ENCODE measurements at regions not wholly inside any gene's neighbourhood (a gene's known extent, or its start where the extent isn't known, plus 50 kb on each side); places are given as distances from the start of the nearest gene placed in this dataset.

GRCh38 chr18:75656035-75656434 lies 228.5 kb upstream of the SMIM21 start (continued):
- TF ChIP-seq, protein P1, sequence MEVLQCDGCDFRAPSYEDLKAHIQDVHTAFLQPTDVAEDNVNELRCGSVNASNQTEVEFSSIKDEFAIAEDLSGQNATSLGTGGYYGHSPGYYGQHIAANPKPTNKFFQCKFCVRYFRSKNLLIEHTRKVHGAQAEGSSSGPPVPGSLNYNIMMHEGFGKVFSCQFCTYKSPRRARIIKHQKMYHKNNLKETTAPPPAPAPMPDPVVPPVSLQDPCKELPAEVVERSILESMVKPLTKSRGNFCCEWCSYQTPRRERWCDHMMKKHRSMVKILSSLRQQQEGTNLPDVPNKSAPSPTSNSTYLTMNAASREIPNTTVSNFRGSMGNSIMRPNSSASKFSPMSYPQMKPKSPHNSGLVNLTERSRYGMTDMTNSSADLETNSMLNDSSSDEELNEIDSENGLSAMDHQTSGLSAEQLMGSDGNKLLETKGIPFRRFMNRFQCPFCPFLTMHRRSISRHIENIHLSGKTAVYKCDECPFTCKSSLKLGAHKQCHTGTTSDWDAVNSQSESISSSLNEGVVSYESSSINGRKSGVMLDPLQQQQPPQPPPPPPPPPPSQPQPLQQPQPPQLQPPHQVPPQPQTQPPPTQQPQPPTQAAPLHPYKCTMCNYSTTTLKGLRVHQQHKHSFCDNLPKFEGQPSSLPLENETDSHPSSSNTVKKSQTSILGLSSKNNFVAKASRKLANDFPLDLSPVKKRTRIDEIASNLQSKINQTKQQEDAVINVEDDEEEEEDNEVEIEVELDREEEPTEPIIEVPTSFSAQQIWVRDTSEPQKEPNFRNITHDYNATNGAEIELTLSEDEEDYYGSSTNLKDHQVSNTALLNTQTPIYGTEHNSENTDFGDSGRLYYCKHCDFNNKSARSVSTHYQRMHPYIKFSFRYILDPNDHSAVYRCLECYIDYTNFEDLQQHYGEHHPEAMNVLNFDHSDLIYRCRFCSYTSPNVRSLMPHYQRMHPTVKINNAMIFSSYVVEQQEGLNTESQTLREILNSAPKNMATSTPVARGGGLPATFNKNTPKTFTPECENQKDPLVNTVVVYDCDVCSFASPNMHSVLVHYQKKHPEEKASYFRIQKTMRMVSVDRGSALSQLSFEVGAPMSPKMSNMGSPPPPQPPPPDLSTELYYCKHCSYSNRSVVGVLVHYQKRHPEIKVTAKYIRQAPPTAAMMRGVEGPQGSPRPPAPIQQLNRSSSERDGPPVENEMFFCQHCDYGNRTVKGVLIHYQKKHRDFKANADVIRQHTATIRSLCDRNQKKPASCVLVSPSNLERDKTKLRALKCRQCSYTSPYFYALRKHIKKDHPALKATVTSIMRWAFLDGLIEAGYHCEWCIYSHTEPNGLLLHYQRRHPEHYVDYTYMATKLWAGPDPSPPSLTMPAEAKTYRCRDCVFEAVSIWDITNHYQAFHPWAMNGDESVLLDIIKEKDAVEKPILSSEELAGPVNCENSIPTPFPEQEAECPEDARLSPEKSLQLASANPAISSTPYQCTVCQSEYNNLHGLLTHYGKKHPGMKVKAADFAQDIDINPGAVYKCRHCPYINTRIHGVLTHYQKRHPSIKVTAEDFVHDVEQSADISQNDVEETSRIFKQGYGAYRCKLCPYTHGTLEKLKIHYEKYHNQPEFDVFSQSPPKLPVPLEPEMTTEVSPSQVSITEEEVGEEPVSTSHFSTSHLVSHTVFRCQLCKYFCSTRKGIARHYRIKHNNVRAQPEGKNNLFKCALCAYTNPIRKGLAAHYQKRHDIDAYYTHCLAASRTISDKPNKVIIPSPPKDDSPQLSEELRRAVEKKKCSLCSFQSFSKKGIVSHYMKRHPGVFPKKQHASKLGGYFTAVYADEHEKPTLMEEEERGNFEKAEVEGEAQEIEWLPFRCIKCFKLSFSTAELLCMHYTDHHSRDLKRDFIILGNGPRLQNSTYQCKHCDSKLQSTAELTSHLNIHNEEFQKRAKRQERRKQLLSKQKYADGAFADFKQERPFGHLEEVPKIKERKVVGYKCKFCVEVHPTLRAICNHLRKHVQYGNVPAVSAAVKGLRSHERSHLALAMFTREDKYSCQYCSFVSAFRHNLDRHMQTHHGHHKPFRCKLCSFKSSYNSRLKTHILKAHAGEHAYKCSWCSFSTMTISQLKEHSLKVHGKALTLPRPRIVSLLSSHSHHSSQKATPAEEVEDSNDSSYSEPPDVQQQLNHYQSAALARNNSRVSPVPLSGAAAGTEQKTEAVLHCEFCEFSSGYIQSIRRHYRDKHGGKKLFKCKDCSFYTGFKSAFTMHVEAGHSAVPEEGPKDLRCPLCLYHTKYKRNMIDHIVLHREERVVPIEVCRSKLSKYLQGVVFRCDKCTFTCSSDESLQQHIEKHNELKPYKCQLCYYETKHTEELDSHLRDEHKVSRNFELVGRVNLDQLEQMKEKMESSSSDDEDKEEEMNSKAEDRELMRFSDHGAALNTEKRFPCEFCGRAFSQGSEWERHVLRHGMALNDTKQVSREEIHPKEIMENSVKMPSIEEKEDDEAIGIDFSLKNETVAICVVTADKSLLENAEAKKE (CRISPR knock-in tag; IDR thresholded peaks at IDR 0.05): peak; percentile 37; the same call in 1 of the 2 replicates
- TF ChIP-seq STAT1 (IDR thresholded peaks at IDR 0.05; ENCODE audit: unreplicated experiment) (no peak), EZH2phosphoT487 (IDR thresholded peaks at IDR 0.05; ENCODE audit: unreplicated experiment) (no peak), ZNF114 (CRISPR knock-in tag; IDR thresholded peaks at IDR 0.05) (no peak), CREB1 (CRISPR knock-in tag; IDR thresholded peaks at IDR 0.05; ENCODE audit: low read depth) (no peak), JUNB (IDR thresholded peaks at IDR 0.05; ENCODE audit: unreplicated experiment) (no peak)

GRCh38 chr18:75654851-75655751 lies 227.6 kb upstream of the SMIM21 start:
- peaks cover 34% of the 10 kb centered on the region for H3K4me1 Mint-ChIP-seq
- H3K9me2 ChIP-seq (ENCODE audit: insufficient read depth): peaks cover 9% of the 10 kb centered on the region
- H3F3A ChIP-seq (replicated peaks; ENCODE audit: low read depth): peaks cover 4% of the 10 kb centered on the region; the same call in 1 of the 2 replicates
- no peaks in the 10 kb centered on the region for H3K36me3 ChIP-seq (ENCODE audit: insufficient read depth)
- peak overlapping the region; percentile 71 for H3K4me2 ChIP-seq
- peak overlapping the region; percentile 53 for H2AFZ ChIP-seq
- DNase-seq (ENCODE audit: low spot score): peak; percentile 56
- no peak overlapping the region for H3K27ac Mint-ChIP-seq
- no peaks in the 10 kb centered on the region for H3K27me3 ChIP-seq (ENCODE audit: insufficient read depth)
- H3K9me3 Mint-ChIP-seq: peaks cover 6% of the 10 kb centered on the region
- peak; percentile 94 for ATAC-seq
- no peaks in the 10 kb centered on the region for H3K79me2 ChIP-seq (replicated peaks; ENCODE audit: insufficient read depth)
- H3K36me3 Mint-ChIP-seq (ENCODE audit: low read depth): peaks cover 6% of the 10 kb centered on the region; the same call in 2 of the 3 replicates
- H3K4me3 ChIP-seq: peak overlapping the region; percentile 31
- H3K4me3 Mint-ChIP-seq: peak overlapping the region; percentile 40
- peaks cover 26% of the 10 kb centered on the region for H3K4me1 ChIP-seq (ENCODE audit: insufficient read depth)
- H4K20me1 ChIP-seq (replicated peaks; ENCODE audit: insufficient read depth): no peaks in the 10 kb centered on the region
- H3K27ac ChIP-seq (ENCODE audit: low read depth): peak overlapping the region; percentile 7; the same call in 1 of the 2 replicates
- peaks cover 2% of the 10 kb centered on the region for H3K27me3 Mint-ChIP-seq (ENCODE audit: insufficient read depth, low read depth, poor library complexity)
- no peak for TF ChIP-seq ETS1 (IDR thresholded peaks at IDR 0.05)
- TF ChIP-seq POLR2AphosphoS5 (IDR thresholded peaks at IDR 0.05; ENCODE audit: low read depth): no peak
- no peak; the same call in 1 of the 2 replicates for TF ChIP-seq NANOG (IDR thresholded peaks at IDR 0.05; ENCODE audit: borderline replicate concordance)
- TF ChIP-seq STAT1 (IDR thresholded peaks at IDR 0.05; ENCODE audit: unreplicated experiment): no peak
- no peak for TF ChIP-seq ZNF114 (CRISPR knock-in tag; IDR thresholded peaks at IDR 0.05)
- TF ChIP-seq, protein P2, sequence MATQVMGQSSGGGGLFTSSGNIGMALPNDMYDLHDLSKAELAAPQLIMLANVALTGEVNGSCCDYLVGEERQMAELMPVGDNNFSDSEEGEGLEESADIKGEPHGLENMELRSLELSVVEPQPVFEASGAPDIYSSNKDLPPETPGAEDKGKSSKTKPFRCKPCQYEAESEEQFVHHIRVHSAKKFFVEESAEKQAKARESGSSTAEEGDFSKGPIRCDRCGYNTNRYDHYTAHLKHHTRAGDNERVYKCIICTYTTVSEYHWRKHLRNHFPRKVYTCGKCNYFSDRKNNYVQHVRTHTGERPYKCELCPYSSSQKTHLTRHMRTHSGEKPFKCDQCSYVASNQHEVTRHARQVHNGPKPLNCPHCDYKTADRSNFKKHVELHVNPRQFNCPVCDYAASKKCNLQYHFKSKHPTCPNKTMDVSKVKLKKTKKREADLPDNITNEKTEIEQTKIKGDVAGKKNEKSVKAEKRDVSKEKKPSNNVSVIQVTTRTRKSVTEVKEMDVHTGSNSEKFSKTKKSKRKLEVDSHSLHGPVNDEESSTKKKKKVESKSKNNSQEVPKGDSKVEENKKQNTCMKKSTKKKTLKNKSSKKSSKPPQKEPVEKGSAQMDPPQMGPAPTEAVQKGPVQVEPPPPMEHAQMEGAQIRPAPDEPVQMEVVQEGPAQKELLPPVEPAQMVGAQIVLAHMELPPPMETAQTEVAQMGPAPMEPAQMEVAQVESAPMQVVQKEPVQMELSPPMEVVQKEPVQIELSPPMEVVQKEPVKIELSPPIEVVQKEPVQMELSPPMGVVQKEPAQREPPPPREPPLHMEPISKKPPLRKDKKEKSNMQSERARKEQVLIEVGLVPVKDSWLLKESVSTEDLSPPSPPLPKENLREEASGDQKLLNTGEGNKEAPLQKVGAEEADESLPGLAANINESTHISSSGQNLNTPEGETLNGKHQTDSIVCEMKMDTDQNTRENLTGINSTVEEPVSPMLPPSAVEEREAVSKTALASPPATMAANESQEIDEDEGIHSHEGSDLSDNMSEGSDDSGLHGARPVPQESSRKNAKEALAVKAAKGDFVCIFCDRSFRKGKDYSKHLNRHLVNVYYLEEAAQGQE (IDR thresholded peaks at IDR 0.05; ENCODE audit: unreplicated experiment): no peak
- TF ChIP-seq JUNB (IDR thresholded peaks at IDR 0.05; ENCODE audit: unreplicated experiment): no peak
- no peak for TF ChIP-seq CREB1 (CRISPR knock-in tag; IDR thresholded peaks at IDR 0.05; ENCODE audit: low read depth)

All from GM23338 (cell line).